22Rv1 (cell line): ENCODE measurements at regions not wholly inside any gene's neighbourhood (a gene's known extent, or its start where the extent isn't known, plus 50 kb on each side); places are given as distances from the start of the nearest gene placed in this dataset.

ENCODE experiments used
- H3K27ac ChIP-seq: fragments of 450-650 bp; 2 replicates; pipeline ENCODE4 v1.5.1; 2017
- CTCF ChIP-seq: fragments of 450-650 bp; IDR thresholded peaks from 2 replicates; pipeline ENCODE4 v1.5.1; 2017; ENCODE audit warnings: mild to moderate bottlenecking
- ZFX ChIP-seq: fragments of 450-650 bp; IDR thresholded peaks from 2 replicates; pipeline ENCODE4 v1.6.1; 2017; ENCODE audit warnings: antibody characterized with exemption, borderline replicate concordance

DNA sequence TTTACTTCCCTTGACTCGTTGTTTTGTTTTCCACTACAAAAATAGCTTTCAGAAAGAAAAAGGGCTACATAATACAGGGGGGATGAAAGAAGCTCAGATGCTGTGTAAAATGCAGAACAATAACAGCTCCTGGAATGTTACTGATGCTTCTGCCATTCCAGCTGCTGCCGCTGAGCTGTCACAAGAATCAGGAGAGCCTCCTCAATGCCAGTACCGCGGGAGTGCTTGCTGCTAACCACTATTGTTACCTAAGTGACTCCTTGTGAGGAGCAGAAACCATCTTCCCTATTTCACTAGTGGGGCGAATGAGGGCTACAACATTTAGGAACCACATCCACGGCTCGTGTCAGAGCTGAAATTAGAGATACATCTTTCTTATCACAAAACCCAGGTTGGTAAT, 384.8 kb downstream of the GALR1 start:
- TF ChIP-seq CTCF (no peak), ZFX (no peak)

DNA sequence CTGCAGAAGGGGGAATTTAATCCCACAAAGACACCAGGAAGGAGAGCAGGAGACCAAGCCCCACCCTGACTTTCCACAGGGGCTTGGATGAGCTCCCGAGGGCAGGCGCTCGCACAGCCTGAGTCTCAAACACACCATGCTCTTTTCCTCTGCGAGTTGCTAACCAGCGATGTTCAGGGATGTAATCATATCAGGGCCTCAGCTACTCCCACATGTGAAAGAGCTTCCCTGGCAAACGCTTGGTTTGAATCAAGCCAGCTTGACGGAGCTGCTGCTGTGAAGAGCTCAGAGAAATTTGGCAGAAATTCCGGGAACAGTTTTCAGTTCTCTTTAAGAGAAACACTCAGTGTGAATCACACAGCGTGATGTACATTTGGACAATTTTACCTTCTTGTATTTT, 385.8 kb downstream of the GALR1 start:
- TF ChIP-seq ZFX, result no peak
- no peak for TF ChIP-seq CTCF
- no peak overlapping the region for H3K27ac ChIP-seq

More for the DNA sequence above, 384.8 kb downstream of the GALR1 start:
- no peak overlapping the region for H3K27ac ChIP-seq

DNA sequence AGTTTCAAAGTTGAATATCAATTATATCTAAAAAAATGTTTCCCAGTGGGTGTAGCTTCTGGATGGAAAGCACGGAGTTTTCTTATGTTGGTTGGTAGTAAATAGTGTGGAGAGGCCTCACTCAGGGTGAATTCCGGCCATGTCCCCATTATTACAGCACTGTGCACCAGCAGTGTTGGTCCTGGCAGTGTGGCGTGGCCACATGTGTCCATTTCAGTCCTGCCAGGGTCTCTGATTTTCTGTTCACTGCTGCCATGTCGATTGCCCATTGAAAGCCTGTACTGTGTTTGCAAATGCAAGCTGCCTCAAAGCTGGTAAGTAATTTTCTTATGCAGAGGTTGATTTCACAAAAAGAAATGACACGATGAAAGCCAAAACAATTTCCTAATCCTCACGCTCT, 386.2 kb downstream of the GALR1 start:
- TF ChIP-seq CTCF, result no peak
- TF ChIP-seq ZFX, result no peak
- H3K27ac ChIP-seq, result no peak overlapping the region

GRCh38 chr18:77645170-77645872, 395.7 kb downstream of the GALR1 start:
- no peak for TF ChIP-seq ZFX
- no peak for TF ChIP-seq CTCF
- no peak overlapping the region for H3K27ac ChIP-seq

DNA sequence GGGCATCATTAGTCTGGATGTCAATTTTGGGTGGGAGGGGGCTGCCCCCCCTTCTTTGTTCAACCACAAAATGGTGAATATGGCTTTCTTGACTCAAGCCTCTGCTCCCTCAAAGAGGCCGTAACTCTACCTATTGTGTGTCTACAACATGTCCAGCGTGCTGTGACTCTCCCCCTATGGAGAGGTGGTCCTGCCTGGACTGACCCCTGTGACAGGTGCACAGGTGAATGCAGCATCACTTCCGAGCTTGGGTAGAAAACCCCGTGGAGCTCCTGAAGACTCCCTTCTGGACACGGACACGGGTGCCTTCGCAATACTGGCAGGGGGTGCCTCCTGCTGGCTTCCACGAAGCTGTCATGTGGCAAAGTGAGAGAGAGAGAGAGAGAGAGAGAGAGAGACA, 397.8 kb downstream of the GALR1 start:
- no peak overlapping the region for H3K27ac ChIP-seq
- TF ChIP-seq ZFX, result no peak
- TF ChIP-seq CTCF, result no peak

DNA sequence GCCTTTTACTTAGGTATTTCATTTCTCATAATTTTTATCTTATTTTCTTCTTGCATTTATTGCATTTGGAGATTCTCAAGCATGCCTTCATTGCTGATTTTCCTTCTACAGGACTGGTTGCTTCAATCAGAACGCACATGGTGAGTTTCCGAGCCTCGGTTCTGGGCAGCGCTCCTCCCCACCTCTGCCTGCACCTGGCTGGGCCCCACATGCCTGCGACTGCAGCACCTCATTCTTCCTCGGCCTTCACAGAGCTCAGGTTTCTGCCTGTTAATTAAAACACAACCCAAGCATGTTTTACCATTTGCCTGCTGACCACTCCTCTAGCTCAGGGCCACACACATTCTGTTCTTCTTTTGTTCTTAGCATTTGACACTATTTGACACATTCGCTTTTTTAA, 398.8 kb downstream of the GALR1 start:
- H3K27ac ChIP-seq, result no peak overlapping the region

More for the DNA sequence above, 398.8 kb downstream of the GALR1 start:
- TF ChIP-seq ZFX (no peak), CTCF (no peak)
